Spleen (tissue), 7 donors: ENCODE measurements at regions not wholly inside any gene's neighbourhood (a gene's known extent, or its start where the extent isn't known, plus 50 kb on each side); places are given as distances from the start of the nearest gene placed in this dataset.

Experiments used
- POLR2A ChIP-seq, 3 donors: fragments of 450-650 bp; IDR thresholded peaks; one replicate each; pipeline ENCODE4 v1.5.1; 2017; ENCODE audit warnings: antibody characterized with exemption in 3 of 3, mild to moderate bottlenecking in 1 of 3
- TF ChIP-seq, protein P1 (sequence below), 11 experiments: fragments of 200-600 bp in 7 of 11; fragments of 450-650 bp in 4 of 11; sonication (generic) in 4 of 11; IDR thresholded peaks in 8 of 11; conservative IDR thresholded peaks in 3 of 11; 1 replicate in 7 of 11; 2 replicates in 4 of 11; pipeline versions ENCODE4 v1.4.0 to v1.8.0; 2016 to 2021; ENCODE audit warnings: antibody characterized with exemption in 11 of 11, inconsistent platforms in 4 of 11, mild to moderate bottlenecking in 1 of 11
- donor health status: DM: no; HTN: no; CAD: no; lungs with moderate emphysema.
- donor health status: DM: no; HTN: no; CAD: no.
- donor health status: DM: no; HTN: no; CAD: no.

DNA sequence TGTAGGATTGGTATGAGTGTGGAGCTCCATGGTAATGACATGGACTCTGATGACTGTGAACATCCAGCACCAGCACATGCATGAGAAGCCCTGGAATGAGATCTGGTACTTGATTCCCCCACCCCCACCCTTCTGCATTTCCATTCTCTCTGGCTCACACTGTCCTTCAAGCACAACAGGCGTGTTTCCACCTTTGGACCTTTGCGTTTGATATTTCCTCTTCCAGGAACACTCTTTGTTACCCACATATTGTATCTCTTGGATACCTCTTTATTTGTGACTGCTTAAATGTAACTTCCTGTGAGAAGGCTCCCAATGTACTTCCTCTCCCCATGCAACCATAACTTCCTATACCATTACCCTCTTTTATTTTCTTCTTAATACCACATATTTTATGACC is 263.8 kb downstream of the HNMT start:
- no peak for TF ChIP-seq POLR2A (IDR thresholded peaks at IDR 0.05)
- TF ChIP-seq, protein P1, sequence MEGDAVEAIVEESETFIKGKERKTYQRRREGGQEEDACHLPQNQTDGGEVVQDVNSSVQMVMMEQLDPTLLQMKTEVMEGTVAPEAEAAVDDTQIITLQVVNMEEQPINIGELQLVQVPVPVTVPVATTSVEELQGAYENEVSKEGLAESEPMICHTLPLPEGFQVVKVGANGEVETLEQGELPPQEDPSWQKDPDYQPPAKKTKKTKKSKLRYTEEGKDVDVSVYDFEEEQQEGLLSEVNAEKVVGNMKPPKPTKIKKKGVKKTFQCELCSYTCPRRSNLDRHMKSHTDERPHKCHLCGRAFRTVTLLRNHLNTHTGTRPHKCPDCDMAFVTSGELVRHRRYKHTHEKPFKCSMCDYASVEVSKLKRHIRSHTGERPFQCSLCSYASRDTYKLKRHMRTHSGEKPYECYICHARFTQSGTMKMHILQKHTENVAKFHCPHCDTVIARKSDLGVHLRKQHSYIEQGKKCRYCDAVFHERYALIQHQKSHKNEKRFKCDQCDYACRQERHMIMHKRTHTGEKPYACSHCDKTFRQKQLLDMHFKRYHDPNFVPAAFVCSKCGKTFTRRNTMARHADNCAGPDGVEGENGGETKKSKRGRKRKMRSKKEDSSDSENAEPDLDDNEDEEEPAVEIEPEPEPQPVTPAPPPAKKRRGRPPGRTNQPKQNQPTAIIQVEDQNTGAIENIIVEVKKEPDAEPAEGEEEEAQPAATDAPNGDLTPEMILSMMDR (IDR thresholded peaks at IDR 0.05 in 8 of 11, conservative IDR thresholded peaks at IDR 0.05 in 3 of 11): no peak
